T follicular helper cell (primary cell): ENCODE measurements at regions not wholly inside any gene's neighbourhood (a gene's known extent, or its start where the extent isn't known, plus 50 kb on each side); places are given as distances from the start of the nearest gene placed in this dataset.

ENCODE experiments used
- DNase-seq: peaks from one replicate; pipeline ENCODE4 v3.0.0-alpha.2; 2020; ENCODE audit warnings: low read depth

- DNase-seq, result no peak
Observed at GRCh38 chrX:42619068-42619467, 158.9 kb downstream of the PPP1R2C start.

- DNase-seq, result no peak
Observed at GRCh38 chrX:42616981-42617380, 161.0 kb downstream of the PPP1R2C start.

GRCh38 chrX:42615161-42615563 is 162.8 kb downstream of the PPP1R2C start:
- no peak for DNase-seq

GRCh38 chrX:42606591-42606990 is 171.4 kb downstream of the PPP1R2C start:
- no peak for DNase-seq

GRCh38 chrX:42604302-42604701 is 173.7 kb downstream of the PPP1R2C start:
- DNase-seq, result no peak

GRCh38 chrX:42603016-42603415 is 174.9 kb downstream of the PPP1R2C start:
- DNase-seq, result no peak

- no peak for DNase-seq
Observed at GRCh38 chrX:42602566-42602965, 175.4 kb downstream of the PPP1R2C start.

GRCh38 chrX:42602136-42602535 is 175.8 kb downstream of the PPP1R2C start:
- no peak for DNase-seq

- DNase-seq, result no peak
Observed at GRCh38 chrX:42597481-42597880, 180.5 kb downstream of the PPP1R2C start.

GRCh38 chrX:42585842-42586621 is 191.9 kb downstream of the PPP1R2C start:
- no peak for DNase-seq

GRCh38 chrX:42577936-42578470 is 200.0 kb downstream of the PPP1R2C start:
- no peak for DNase-seq

- DNase-seq, result no peak
Observed at GRCh38 chrX:42567268-42567667, 210.7 kb downstream of the PPP1R2C start.

GRCh38 chrX:42565739-42566138 is 212.2 kb downstream of the PPP1R2C start:
- DNase-seq, result no peak

- no peak for DNase-seq
Observed at GRCh38 chrX:42546800-42547199, 231.2 kb downstream of the PPP1R2C start.

GRCh38 chrX:42544883-42545282 is 233.1 kb downstream of the PPP1R2C start:
- no peak for DNase-seq

- DNase-seq, result no peak
Observed at GRCh38 chrX:42541554-42541953, 236.4 kb downstream of the PPP1R2C start.

GRCh38 chrX:42540146-42540545 is 237.8 kb downstream of the PPP1R2C start:
- no peak for DNase-seq

GRCh38 chrX:42538405-42538804 is 239.6 kb downstream of the PPP1R2C start:
- no peak for DNase-seq

- no peak for DNase-seq
Observed at GRCh38 chrX:42536286-42536685, 241.7 kb downstream of the PPP1R2C start.

GRCh38 chrX:42535233-42535632 is 242.7 kb downstream of the PPP1R2C start:
- DNase-seq, result no peak

GRCh38 chrX:42533761-42534160 is 244.2 kb downstream of the PPP1R2C start:
- no peak for DNase-seq

GRCh38 chrX:42531441-42531840 is 246.5 kb downstream of the PPP1R2C start:
- peak; percentile 7 for DNase-seq

GRCh38 chrX:42530027-42530426 is 247.9 kb downstream of the PPP1R2C start:
- DNase-seq, result no peak

- DNase-seq, result no peak
Observed at GRCh38 chrX:42524379-42524778, 253.6 kb downstream of the PPP1R2C start.
